GM18861 (cell line): ENCODE measurements at regions not wholly inside any gene's neighbourhood (a gene's known extent, or its start where the extent isn't known, plus 50 kb on each side); places are given as distances from the start of the nearest gene placed in this dataset.

Experiments used
- ATAC-seq: cut with Tn5 transposase; IDR thresholded peaks from one replicate; pipeline ENCODE4 v1.9.1; 2021; ENCODE audit not compliant: unreplicated experiment

- no peak for ATAC-seq
Observed at GRCh38 chr10:76736392-76736791, 901.2 kb downstream of the KCNMA1 start.

- no peak for ATAC-seq
Observed at GRCh38 chr10:76735866-76736265, 901.7 kb downstream of the KCNMA1 start.

- ATAC-seq: no peak
Observed at GRCh38 chr10:76733441-76733936, 904.1 kb downstream of the KCNMA1 start.

- ATAC-seq: no peak
Observed at GRCh38 chr10:76732306-76732705, 905.3 kb downstream of the KCNMA1 start.

GRCh38 chr10:76729841-76730487 lies 907.6 kb downstream of the KCNMA1 start:
- no peak for ATAC-seq

GRCh38 chr10:76729346-76729745 lies 908.3 kb downstream of the KCNMA1 start:
- ATAC-seq: no peak

- ATAC-seq: no peak
Observed at GRCh38 chr10:76727038-76727437, 910.6 kb downstream of the KCNMA1 start.

- ATAC-seq: no peak
Observed at GRCh38 chr10:76723844-76724243, 913.8 kb downstream of the KCNMA1 start.

- ATAC-seq: no peak
Observed at GRCh38 chr10:76721891-76722505, 915.6 kb downstream of the KCNMA1 start.

- no peak for ATAC-seq
Observed at GRCh38 chr10:76719006-76719405, 918.6 kb downstream of the KCNMA1 start.

- no peak for ATAC-seq
Observed at GRCh38 chr10:76717141-76717540, 920.5 kb downstream of the KCNMA1 start.

- no peak for ATAC-seq
Observed at GRCh38 chr10:76711222-76711997, 926.2 kb downstream of the KCNMA1 start.

GRCh38 chr10:76700241-76700640 lies 937.4 kb downstream of the KCNMA1 start:
- no peak for ATAC-seq

GRCh38 chr10:76697923-76698322 lies 939.7 kb downstream of the KCNMA1 start:
- ATAC-seq: no peak

- no peak for ATAC-seq
Observed at GRCh38 chr10:76695069-76695468, 942.5 kb downstream of the KCNMA1 start.

- ATAC-seq: no peak
Observed at GRCh38 chr10:76686201-76686600, 951.4 kb downstream of the KCNMA1 start.

GRCh38 chr10:76684968-76685367 lies 952.6 kb downstream of the KCNMA1 start:
- no peak for ATAC-seq

- no peak for ATAC-seq
Observed at GRCh38 chr10:76681153-76681552, 956.5 kb downstream of the KCNMA1 start.

GRCh38 chr10:76679030-76679429 lies 958.6 kb downstream of the KCNMA1 start:
- ATAC-seq: no peak

- ATAC-seq: no peak
Observed at GRCh38 chr10:76675951-76676587, 961.5 kb downstream of the KCNMA1 start.

GRCh38 chr10:76675561-76675950 lies 962.1 kb downstream of the KCNMA1 start:
- ATAC-seq: no peak
